H9 (cell line): ENCODE measurements at regions not wholly inside any gene's neighbourhood (a gene's known extent, or its start where the extent isn't known, plus 50 kb on each side); places are given as distances from the start of the nearest gene placed in this dataset.

ENCODE experiments used
- DNase-seq: peaks from one replicate; pipeline ENCODE4 v3.0.0-alpha.2; 2017
- H2AFZ ChIP-seq: one replicate; pipeline ENCODE4 v1.6.1; 2013; ENCODE audit warnings: mild to moderate bottlenecking, low read length, control low read depth, moderate library complexity
- H2AK5ac ChIP-seq: 2 replicates; pipeline ENCODE4 v1.6.1; 2013; ENCODE audit warnings: low read length, control low read depth, mixed read lengths; ENCODE audit not compliant: insufficient read length
- H2BK120ac ChIP-seq: one replicate; pipeline ENCODE4 v1.6.1; 2013; ENCODE audit warnings: low read depth, mild to moderate bottlenecking, low read length, control low read depth, inconsistent platforms; ENCODE audit not compliant: poor library complexity, severe bottlenecking
- H2BK12ac ChIP-seq: 2 replicates; pipeline ENCODE4 v1.6.1; 2013; ENCODE audit warnings: low read length, control low read depth, mixed read lengths, low read depth; ENCODE audit not compliant: insufficient read length
- H2BK15ac ChIP-seq: 2 replicates; pipeline ENCODE4 v1.6.1; 2013; ENCODE audit warnings: low read depth, low read length, control low read depth
- H2BK20ac ChIP-seq: one replicate; pipeline ENCODE4 v1.6.1; 2013; ENCODE audit warnings: low read depth, mild to moderate bottlenecking, low read length, control low read depth, inconsistent platforms; ENCODE audit not compliant: poor library complexity, severe bottlenecking
- H2BK5ac ChIP-seq: 2 replicates; pipeline ENCODE4 v1.6.1; 2013; ENCODE audit warnings: low read length, control low read depth, mixed read lengths; ENCODE audit not compliant: insufficient read length
- H3K14ac ChIP-seq: 2 replicates; pipeline ENCODE4 v1.6.1; 2013; ENCODE audit warnings: low read length, control low read depth; ENCODE audit not compliant: insufficient read depth
- H3K18ac ChIP-seq: 2 replicates; pipeline ENCODE4 v1.6.1; 2013; ENCODE audit warnings: low read depth, mild to moderate bottlenecking, mixed read lengths, low read length, control low read depth; ENCODE audit not compliant: insufficient read length
- H3K23ac ChIP-seq: 2 replicates; pipeline ENCODE4 v1.6.1; 2013; ENCODE audit warnings: low read length, control low read depth, mixed read lengths, low read depth; ENCODE audit not compliant: insufficient read length
- H3K23me2 ChIP-seq: 2 replicates; pipeline ENCODE4 v1.6.1; 2013; ENCODE audit warnings: low read depth, mild to moderate bottlenecking, mixed read lengths, low read length, control low read depth; ENCODE audit not compliant: insufficient read length, poor library complexity, severe bottlenecking
- H3K27ac ChIP-seq: 2 replicates; pipeline ENCODE4 v1.5.1; 2013; ENCODE audit warnings: low read length, control low read depth, mixed read lengths, low read depth; ENCODE audit not compliant: insufficient read length
- H3K27me3 ChIP-seq: 2 replicates; pipeline ENCODE4 v1.6.1; 2013; ENCODE audit warnings: low read length, control low read depth, inconsistent platforms; ENCODE audit not compliant: insufficient read depth
- H3K4ac ChIP-seq: 2 replicates; pipeline ENCODE4 v1.6.1; 2013; ENCODE audit warnings: low read depth, mild to moderate bottlenecking, control low read depth, inconsistent platforms, low read length, moderate library complexity
- H3K4me1 ChIP-seq: 2 replicates; pipeline ENCODE4 v1.6.1; 2013; ENCODE audit warnings: low read length, control low read depth, inconsistent platforms; ENCODE audit not compliant: insufficient read depth
- H3K4me2 ChIP-seq: 2 replicates; pipeline ENCODE4 v1.6.1; 2013; ENCODE audit warnings: low read length, control low read depth, mixed read lengths; ENCODE audit not compliant: insufficient read length, insufficient read depth
- H3K56ac ChIP-seq: 2 replicates; pipeline ENCODE4 v1.6.1; 2013; ENCODE audit warnings: low read depth, mild to moderate bottlenecking, mixed read lengths, low read length, control low read depth; ENCODE audit not compliant: insufficient read length
- H3K79me1 ChIP-seq: 2 replicates; pipeline ENCODE4 v1.6.1; 2013; ENCODE audit warnings: low read depth, mild to moderate bottlenecking, moderate library complexity, low read length, control low read depth, inconsistent platforms; ENCODE audit not compliant: insufficient read depth, poor library complexity, severe bottlenecking
- H3K79me2 ChIP-seq: 2 replicates; pipeline ENCODE4 v1.6.1; 2013; ENCODE audit warnings: low read length, control low read depth, inconsistent platforms; ENCODE audit not compliant: insufficient read depth
- H3K9ac ChIP-seq: 2 replicates; pipeline ENCODE4 v1.6.1; 2013; ENCODE audit warnings: low read length, control low read depth, mixed read lengths; ENCODE audit not compliant: insufficient read length; ENCODE audit errors: extremely low read depth
- H3K9me3 ChIP-seq: one replicate; pipeline ENCODE4 v1.6.1; 2013; ENCODE audit warnings: low read depth, low read length, inconsistent platforms; ENCODE audit not compliant: control insufficient read depth
- H3T11ph ChIP-seq: one replicate; pipeline ENCODE4 v1.6.1; 2013; ENCODE audit warnings: mild to moderate bottlenecking, low read length, control low read depth, inconsistent platforms
- H4K20me1 ChIP-seq: one replicate; pipeline ENCODE4 v1.6.1; 2013; ENCODE audit not compliant: control insufficient read depth, insufficient read length, insufficient read depth
- H4K5ac ChIP-seq: 2 replicates; pipeline ENCODE4 v1.6.1; 2013; ENCODE audit warnings: low read depth, mild to moderate bottlenecking, mixed read lengths, low read length, control low read depth; ENCODE audit not compliant: insufficient read length
- H4K8ac ChIP-seq: replicated peaks from 2 replicates; pipeline ENCODE4 v1.6.1; 2013; ENCODE audit warnings: low read length, control low read depth, mixed read lengths, low read depth; ENCODE audit not compliant: insufficient read length
- H4K91ac ChIP-seq: 2 replicates; pipeline ENCODE4 v1.6.1; 2013; ENCODE audit warnings: low read depth, mild to moderate bottlenecking, moderate library complexity, mixed read lengths, low read length, control low read depth; ENCODE audit not compliant: insufficient read length
- H3K27ac Mint-ChIP-seq, 3 experiments: 2 replicates in 2 of 3; 3 replicates in 1 of 3; pipeline ENCODE4 v1.8.0; 2020 to 2021; ENCODE audit warnings: mixed read lengths in 3 of 3, mild to moderate bottlenecking in 1 of 3, moderate library complexity in 1 of 3
- H3K27me3 Mint-ChIP-seq: 2 replicates; pipeline ENCODE4 v1.8.0; 2021; ENCODE audit warnings: low read depth, mild to moderate bottlenecking, moderate library complexity, mixed read lengths
- H3K36me3 Mint-ChIP-seq, 3 experiments: 2 replicates in 2 of 3; 3 replicates in 1 of 3; pipeline ENCODE4 v1.8.0; 2020 to 2021; ENCODE audit warnings: low read depth in 3 of 3, mixed read lengths in 3 of 3; ENCODE audit not compliant: insufficient read depth in 1 of 3
- H3K4me1 Mint-ChIP-seq, 2 experiments: 2 replicates each; pipeline ENCODE4 v1.8.0; 2020; ENCODE audit warnings: mixed read lengths in 2 of 2
- H3K4me3 Mint-ChIP-seq, 2 experiments: 2 replicates in 1 of 2; 3 replicates in 1 of 2; pipeline ENCODE4 v1.8.0; 2020 to 2021; ENCODE audit warnings: mild to moderate bottlenecking in 2 of 2, mixed read lengths in 2 of 2, moderate library complexity in 1 of 2
- H3K9me3 Mint-ChIP-seq, 2 experiments: 2 replicates in 1 of 2; 3 replicates in 1 of 2; pipeline ENCODE4 v1.8.0; 2020; ENCODE audit warnings: mild to moderate bottlenecking in 2 of 2, mixed read lengths in 2 of 2, moderate library complexity in 1 of 2
- WGBS: extraction: QIAGEN DNeasy Blood & Tissue Kit; methylation state at CpG from one replicate; pipeline ENCODE4 v1.1.7; 2013; ENCODE audit warnings: missing lambda C conversion rate, low lambda C conversion rate, mixed read lengths; ENCODE audit not compliant: insufficient read length; ENCODE audit errors: extremely low coverage; 5-methylcytosine and 5-hydroxymethylcytosine counted together
- TF ChIP-seq, protein P1 (sequence below): fragments of 200-600 bp; sonication (generic); conservative IDR thresholded peaks from 3 replicates; pipeline ENCODE4 v1.8.0; 2021; ENCODE audit warnings: antibody characterized with exemption, mild to moderate bottlenecking

DNA sequence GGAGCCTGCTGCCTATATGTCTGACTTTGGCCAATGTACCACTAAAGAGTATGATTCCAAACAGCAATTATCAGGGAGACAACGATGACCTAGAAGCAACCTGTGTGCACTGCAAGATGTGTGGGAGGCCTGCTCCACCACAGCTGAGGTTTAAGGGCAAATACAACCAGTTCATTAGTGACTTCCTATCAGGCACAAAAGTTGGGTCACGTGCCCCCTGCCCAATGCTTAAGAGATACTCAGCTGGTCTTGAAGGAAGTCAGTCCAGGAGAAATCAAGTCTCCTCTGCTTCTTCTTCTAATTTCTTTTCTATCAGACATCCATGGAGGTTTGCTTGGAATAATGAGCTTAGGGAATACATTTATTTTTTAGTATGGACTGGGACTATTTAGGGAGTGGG, 296.0 kb downstream of the HLX start:
- Histone ChIP-seq H3K9me3 (no peaks in the 10 kb centered on the region), H3K79me1 (no peaks in the 10 kb centered on the region), H4K20me1 (no peaks in the 10 kb centered on the region), H2BK12ac (no peak overlapping the region), H3T11ph (no peak overlapping the region), H3K27ac (no peak overlapping the region), H3K56ac (no peak overlapping the region), H4K5ac (no peak overlapping the region), H4K91ac (no peak overlapping the region), H3K23me2 (no peaks in the 10 kb centered on the region), H3K4me1 (no peaks in the 10 kb centered on the region; the same call in 1 of the 2 replicates), H2BK5ac (no peak overlapping the region), H3K4ac (no peak overlapping the region), H3K18ac (no peak overlapping the region), H3K4me2 (no peak overlapping the region), H2BK20ac (no peak overlapping the region), H2BK15ac (no peak overlapping the region), H2AK5ac (no peak overlapping the region), H2AFZ (no peak overlapping the region), H4K8ac (no peak overlapping the region), H3K79me2 (no peaks in the 10 kb centered on the region), H2BK120ac (no peak overlapping the region), H3K9ac (no peak overlapping the region), H3K14ac (no peak overlapping the region), H3K27me3 (no peaks in the 10 kb centered on the region), H3K23ac (no peak overlapping the region)
- TF ChIP-seq, protein P1, sequence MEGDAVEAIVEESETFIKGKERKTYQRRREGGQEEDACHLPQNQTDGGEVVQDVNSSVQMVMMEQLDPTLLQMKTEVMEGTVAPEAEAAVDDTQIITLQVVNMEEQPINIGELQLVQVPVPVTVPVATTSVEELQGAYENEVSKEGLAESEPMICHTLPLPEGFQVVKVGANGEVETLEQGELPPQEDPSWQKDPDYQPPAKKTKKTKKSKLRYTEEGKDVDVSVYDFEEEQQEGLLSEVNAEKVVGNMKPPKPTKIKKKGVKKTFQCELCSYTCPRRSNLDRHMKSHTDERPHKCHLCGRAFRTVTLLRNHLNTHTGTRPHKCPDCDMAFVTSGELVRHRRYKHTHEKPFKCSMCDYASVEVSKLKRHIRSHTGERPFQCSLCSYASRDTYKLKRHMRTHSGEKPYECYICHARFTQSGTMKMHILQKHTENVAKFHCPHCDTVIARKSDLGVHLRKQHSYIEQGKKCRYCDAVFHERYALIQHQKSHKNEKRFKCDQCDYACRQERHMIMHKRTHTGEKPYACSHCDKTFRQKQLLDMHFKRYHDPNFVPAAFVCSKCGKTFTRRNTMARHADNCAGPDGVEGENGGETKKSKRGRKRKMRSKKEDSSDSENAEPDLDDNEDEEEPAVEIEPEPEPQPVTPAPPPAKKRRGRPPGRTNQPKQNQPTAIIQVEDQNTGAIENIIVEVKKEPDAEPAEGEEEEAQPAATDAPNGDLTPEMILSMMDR = no peak
- DNase-seq = no peak
- H3K27ac Mint-ChIP-seq = no peak overlapping the region
- peaks cover 10 to 28% of the 10 kb centered on the region in 2 experiments for H3K4me1 Mint-ChIP-seq
- H3K27me3 Mint-ChIP-seq = no peaks in the 10 kb centered on the region
- peaks cover 13% of the 10 kb centered on the region in 2 experiments for H3K9me3 Mint-ChIP-seq
- peaks cover 0 to 17% (median 7%) of the 10 kb centered on the region in 3 experiments; a peak in 5 of 7 replicates for H3K36me3 Mint-ChIP-seq
- no CpG with 5 or more reads among the region's 2 CpGs for WGBS
- H3K4me3 Mint-ChIP-seq = no peak overlapping the region
